ENCODE measurements at regions not wholly inside any gene's neighbourhood (a gene's known extent, or its start where the extent isn't known, plus 50 kb on each side); places are given as distances from the start of the nearest gene placed in this dataset.

DNA sequence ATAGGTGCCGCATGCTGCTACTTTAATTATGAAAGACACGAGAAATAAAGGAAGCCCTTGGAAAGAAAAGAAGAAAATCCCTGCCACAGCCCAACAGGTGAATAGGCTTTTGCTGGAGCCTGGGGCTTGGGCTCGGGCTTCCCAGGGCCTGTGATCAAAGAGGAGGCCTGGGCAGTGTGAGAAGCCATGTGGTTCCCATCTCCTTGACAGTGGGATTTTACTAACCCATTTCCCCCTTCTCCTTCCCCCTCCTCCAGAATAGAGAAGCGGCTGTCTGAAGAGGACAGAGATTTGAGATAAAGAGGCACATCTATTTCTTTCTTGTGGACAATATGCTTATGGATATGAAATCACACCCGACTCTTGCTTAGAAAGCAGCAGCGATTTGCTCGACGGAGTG lies 369.1 kb downstream of the MCTP2 start:
- CTCF ChIA-PET, result no interaction called here
- H3K27ac Mint-ChIP-seq, result no peak overlapping the region

DNA sequence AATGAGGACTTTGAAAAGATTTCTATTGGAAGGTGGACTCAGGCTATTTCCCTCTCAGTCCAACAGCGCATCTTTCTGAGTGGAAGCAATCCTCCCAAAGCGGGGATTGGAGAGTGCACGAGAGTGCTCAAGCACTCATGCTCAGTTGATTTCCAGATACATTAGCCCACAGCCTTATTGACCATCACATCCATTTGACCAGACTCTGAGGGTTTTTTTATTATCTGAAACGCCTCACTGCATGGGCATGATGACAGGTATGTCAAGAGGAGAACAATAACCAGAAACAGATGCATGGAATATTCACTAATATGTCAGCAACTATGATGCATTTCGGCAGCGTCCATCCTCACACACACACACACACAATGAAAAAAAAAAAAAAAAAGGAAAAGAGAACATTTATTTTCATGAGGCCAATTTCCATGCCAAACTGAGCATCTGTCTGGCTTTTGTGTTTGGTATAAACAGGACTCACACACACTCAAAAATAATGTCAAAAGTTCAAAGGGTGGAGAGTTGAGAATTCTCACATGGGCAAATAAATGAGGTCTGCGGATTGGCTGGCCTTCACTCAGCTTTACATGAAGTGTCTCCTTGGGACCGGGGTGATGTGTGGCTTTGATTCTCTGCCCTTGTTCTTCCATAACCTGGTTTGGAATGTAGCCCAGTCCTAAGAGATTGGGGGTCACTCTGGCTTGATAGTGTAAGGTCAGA lies 371.6 kb downstream of the MCTP2 start:
- CTCF ChIA-PET, result no interaction called here
- TF ChIP-seq, protein P1, sequence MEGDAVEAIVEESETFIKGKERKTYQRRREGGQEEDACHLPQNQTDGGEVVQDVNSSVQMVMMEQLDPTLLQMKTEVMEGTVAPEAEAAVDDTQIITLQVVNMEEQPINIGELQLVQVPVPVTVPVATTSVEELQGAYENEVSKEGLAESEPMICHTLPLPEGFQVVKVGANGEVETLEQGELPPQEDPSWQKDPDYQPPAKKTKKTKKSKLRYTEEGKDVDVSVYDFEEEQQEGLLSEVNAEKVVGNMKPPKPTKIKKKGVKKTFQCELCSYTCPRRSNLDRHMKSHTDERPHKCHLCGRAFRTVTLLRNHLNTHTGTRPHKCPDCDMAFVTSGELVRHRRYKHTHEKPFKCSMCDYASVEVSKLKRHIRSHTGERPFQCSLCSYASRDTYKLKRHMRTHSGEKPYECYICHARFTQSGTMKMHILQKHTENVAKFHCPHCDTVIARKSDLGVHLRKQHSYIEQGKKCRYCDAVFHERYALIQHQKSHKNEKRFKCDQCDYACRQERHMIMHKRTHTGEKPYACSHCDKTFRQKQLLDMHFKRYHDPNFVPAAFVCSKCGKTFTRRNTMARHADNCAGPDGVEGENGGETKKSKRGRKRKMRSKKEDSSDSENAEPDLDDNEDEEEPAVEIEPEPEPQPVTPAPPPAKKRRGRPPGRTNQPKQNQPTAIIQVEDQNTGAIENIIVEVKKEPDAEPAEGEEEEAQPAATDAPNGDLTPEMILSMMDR (IDR thresholded peaks at IDR 0.05), result no peak
- intact Hi-C loops (cut with micrococcal nuclease), result no loop called here
- ATAC-seq, result no peak
- H3K27me3 Mint-ChIP-seq, result peaks cover 37% of the 10 kb centered on the region
- H3K27ac Mint-ChIP-seq, result no peak overlapping the region
- H3K4me3 Mint-ChIP-seq, result no peak overlapping the region
- H3K36me3 Mint-ChIP-seq (ENCODE audit: low read depth), result no peaks in the 10 kb centered on the region
- peaks cover 9% of the 10 kb centered on the region for H3K4me1 Mint-ChIP-seq (ENCODE audit: low read depth)
- POLR2A ChIA-PET, result no interaction called here
- no peaks in the 10 kb centered on the region for H3K9me3 Mint-ChIP-seq
- DNase-seq, result no peak

More for the DNA sequence above, 369.1 kb downstream of the MCTP2 start:
- no peak for DNase-seq
- Mint-ChIP-seq H3K4me3 (no peak overlapping the region), H3K9me3 (no peaks in the 10 kb centered on the region), H3K36me3 (ENCODE audit: low read depth) (no peaks in the 10 kb centered on the region), H3K4me1 (ENCODE audit: low read depth) (no peaks in the 10 kb centered on the region), H3K27me3 (peaks cover 33% of the 10 kb centered on the region)
- intact Hi-C loops (cut with micrococcal nuclease), result no loop called here
- no peak for ATAC-seq
- POLR2A ChIA-PET, result no interaction called here
- TF ChIP-seq, protein P1 (IDR thresholded peaks at IDR 0.05), result no peak

DNA sequence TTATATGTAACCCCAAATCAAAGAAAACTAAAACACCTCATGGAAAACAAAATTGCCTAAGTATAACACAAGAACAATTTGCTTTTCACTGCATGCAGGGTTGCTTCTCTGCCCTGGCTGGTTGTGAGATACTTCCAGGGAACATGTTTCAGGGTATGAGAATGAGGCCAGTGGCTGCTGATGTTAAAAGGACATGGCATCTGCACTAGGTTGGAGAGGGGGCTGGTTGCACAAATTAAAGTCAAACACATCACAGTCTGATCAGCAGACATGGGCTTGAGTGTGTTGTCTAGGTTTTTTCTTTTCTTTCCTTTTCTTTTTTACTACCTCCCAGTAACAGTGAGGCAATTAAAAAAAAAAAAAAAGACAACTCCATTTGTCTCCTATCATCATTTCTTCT lies 374.9 kb downstream of the MCTP2 start:
- POLR2A ChIA-PET, result no interaction called here
- no peak overlapping the region for H3K27ac Mint-ChIP-seq
- peaks cover 44% of the 10 kb centered on the region for H3K27me3 Mint-ChIP-seq
- H3K36me3 Mint-ChIP-seq (ENCODE audit: low read depth), result no peaks in the 10 kb centered on the region
- no peaks in the 10 kb centered on the region for H3K9me3 Mint-ChIP-seq
- TF ChIP-seq, protein P1 (IDR thresholded peaks at IDR 0.05), result no peak
- DNase-seq, result no peak
- CTCF ChIA-PET, result interaction anchor here (0.6 to 1.1 kb wide), 2 partner anchors 23 to 38 kb away, joined by 3 read pairs; no protein-coding TSS in a partner anchor
- intact Hi-C loops (cut with micrococcal nuclease), result no loop called here
- no peak for ATAC-seq
- no peak overlapping the region for H3K4me3 Mint-ChIP-seq
- peaks cover 13% of the 10 kb centered on the region for H3K4me1 Mint-ChIP-seq (ENCODE audit: low read depth)

DNA sequence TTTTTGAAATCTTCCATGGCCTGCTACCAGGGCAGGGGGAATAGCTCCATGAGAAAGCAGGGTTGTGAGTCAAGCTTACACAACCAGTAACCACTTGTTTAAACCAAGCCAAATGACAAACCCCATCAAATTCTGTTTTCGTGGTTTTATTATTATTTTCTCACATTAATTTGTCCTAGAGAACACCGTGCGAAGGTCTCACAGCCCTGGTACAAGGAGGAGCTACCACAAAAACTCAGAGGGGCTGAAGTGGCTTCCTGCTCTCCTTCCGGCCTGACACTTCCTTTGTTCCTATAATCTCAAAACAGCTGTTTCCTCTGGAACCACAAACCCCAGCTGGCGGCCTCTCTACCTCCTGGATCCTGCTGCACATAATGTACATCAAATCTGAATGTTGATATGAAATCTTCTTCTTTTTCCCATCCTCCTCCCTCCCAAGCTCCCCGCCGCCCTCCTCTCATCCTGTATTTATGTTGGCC lies 375.9 kb downstream of the MCTP2 start:
- POLR2A ChIA-PET, result no interaction called here
- CTCF ChIA-PET, result interaction anchor here (0.6 to 1.1 kb wide), 2 partner anchors 24 to 39 kb away, joined by 3 read pairs; no protein-coding TSS in a partner anchor
- H3K36me3 Mint-ChIP-seq (ENCODE audit: low read depth), result no peaks in the 10 kb centered on the region
- no peaks in the 10 kb centered on the region for H3K9me3 Mint-ChIP-seq
- H3K4me3 Mint-ChIP-seq, result no peak overlapping the region
- H3K4me1 Mint-ChIP-seq (ENCODE audit: low read depth), result peaks cover 13% of the 10 kb centered on the region
- TF ChIP-seq, protein P1 (IDR thresholded peaks at IDR 0.05), result no peak
- intact Hi-C loops (cut with micrococcal nuclease), result no loop called here
- H3K27me3 Mint-ChIP-seq, result peaks cover 49% of the 10 kb centered on the region
- ATAC-seq (no peak), DNase-seq (peak; percentile 9)
- no peak overlapping the region for H3K27ac Mint-ChIP-seq

DNA sequence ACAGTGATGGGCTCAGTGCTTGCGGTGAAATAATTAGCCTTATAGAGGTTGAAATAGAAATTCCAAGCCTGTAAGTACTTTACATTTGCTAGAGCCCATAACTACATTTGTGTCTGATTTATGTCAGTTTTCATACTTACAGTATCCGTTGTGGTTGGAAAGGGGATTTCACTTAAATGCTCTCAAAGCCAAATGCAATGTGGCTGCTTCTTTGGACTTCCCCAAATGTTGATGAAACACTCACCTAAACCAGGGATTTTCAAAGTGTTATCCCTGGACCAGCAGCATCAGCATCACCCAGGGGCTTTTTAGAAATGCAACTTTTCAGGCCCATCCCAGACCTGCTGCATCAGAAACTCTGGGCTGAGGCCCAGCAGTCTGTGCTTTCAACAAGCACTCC lies 378.7 kb downstream of the MCTP2 start:
- POLR2A ChIA-PET, result interaction anchor here (1.2 kb wide), 1 partner anchor 10 kb away, joined by 3 read pairs; no protein-coding TSS in a partner anchor
- no peak for DNase-seq
- TF ChIP-seq, protein P1 (IDR thresholded peaks at IDR 0.05), result no peak
- Mint-ChIP-seq H3K4me3 (no peak overlapping the region), H3K27me3 (peaks cover 56% of the 10 kb centered on the region), H3K36me3 (ENCODE audit: low read depth) (no peaks in the 10 kb centered on the region), H3K27ac (no peak overlapping the region), H3K4me1 (ENCODE audit: low read depth) (peaks cover 13% of the 10 kb centered on the region), H3K9me3 (no peaks in the 10 kb centered on the region)
- peak; percentile 56 for ATAC-seq
- intact Hi-C loops (cut with micrococcal nuclease), result no loop called here
- CTCF ChIA-PET, result no interaction called here

All from activated CD8-positive, alpha-beta T cell treated with anti-CD3 and anti-CD28 coated beads for 36 hours (primary cell).